WTC11 (cell line): ENCODE measurements at regions not wholly inside any gene's neighbourhood (a gene's known extent, or its start where the extent isn't known, plus 50 kb on each side); places are given as distances from the start of the nearest gene placed in this dataset.

ENCODE experiments used
- ATAC-seq: fragments of 200-7000 bp; cut with Tn5 transposase; 2 replicates; pipeline ENCODE4 v1.10.0; 2021; ENCODE audit warnings: mild to moderate bottlenecking, moderate library complexity
- CTCF ChIA-PET: fragments of 300-600 bp; sonication (Branson Sonifier 250); formaldehyde crosslinking; loops from one replicate; lab custom pipeline; 2021; ENCODE audit warnings: antibody characterized with exemption; lab: Charles Lee
- POLR2A ChIA-PET: fragments of 350-600 bp; sonication (Branson Sonifier 250); formaldehyde crosslinking; loops from one replicate; lab custom pipeline; 2021; ENCODE audit warnings: antibody characterized with exemption; lab: Charles Lee
- DNase-seq: peaks from one replicate; pipeline ENCODE4 v3.0.0; 2021; ENCODE audit warnings: low spot score
- H3K27ac Mint-ChIP-seq: 2 replicates; pipeline ENCODE4 v1.8.0; 2021; ENCODE audit warnings: mixed read lengths
- H3K27me3 Mint-ChIP-seq: 2 replicates; pipeline ENCODE4 v1.8.0; 2021; ENCODE audit warnings: low read depth, mild to moderate bottlenecking, moderate library complexity, mixed read lengths
- H3K36me3 Mint-ChIP-seq: 2 replicates; pipeline ENCODE4 v1.8.0; 2021; ENCODE audit warnings: mixed read lengths
- H3K4me1 Mint-ChIP-seq: 2 replicates; pipeline ENCODE4 v1.8.0; 2022; ENCODE audit warnings: mixed read lengths
- H3K4me3 Mint-ChIP-seq: 2 replicates; pipeline ENCODE4 v1.8.0; 2021; ENCODE audit warnings: mild to moderate bottlenecking, moderate library complexity, mixed read lengths
- H3K9me3 Mint-ChIP-seq: 2 replicates; pipeline ENCODE4 v1.8.0; 2021; ENCODE audit warnings: mixed read lengths
- FOXP1 ChIP-seq: sonication (generic); formaldehyde crosslinking; IDR thresholded peaks from 2 replicates; pipeline ENCODE4 v1.8.0; 2022; ENCODE audit warnings: missing genetic modification reagents, mild to moderate bottlenecking, moderate library complexity, borderline replicate concordance
- GTF2I ChIP-seq: fragments of 250-450 bp; sonication (Bioruptor Pico); conservative IDR thresholded peaks from 2 replicates; pipeline ENCODE4 v1.4.0; 2021; ENCODE audit warnings: mild to moderate bottlenecking
- NFYB ChIP-seq: sonication (generic); formaldehyde crosslinking; conservative IDR thresholded peaks from 2 replicates; pipeline ENCODE4 v1.8.0; 2022; ENCODE audit warnings: low read depth, missing genetic modification reagents
- NR3C1 ChIP-seq: sonication (generic); formaldehyde crosslinking; conservative IDR thresholded peaks from 2 replicates; pipeline ENCODE4 v1.8.1; 2023; ENCODE audit warnings: low read depth, mild to moderate bottlenecking, missing genetic modification reagents
- TCF7 ChIP-seq: sonication (generic); formaldehyde crosslinking; IDR thresholded peaks from 2 replicates; pipeline ENCODE4 v1.8.0; 2022; ENCODE audit warnings: mild to moderate bottlenecking, low read depth, missing genetic modification reagents, moderate library complexity
- ZBTB21 ChIP-seq: sonication (generic); formaldehyde crosslinking; IDR thresholded peaks from 2 replicates; pipeline ENCODE4 v1.8.1; 2023; ENCODE audit warnings: mild to moderate bottlenecking, missing genetic modification reagents, borderline replicate concordance
- ZNF121 ChIP-seq: sonication (generic); formaldehyde crosslinking; IDR thresholded peaks from 2 replicates; pipeline ENCODE4 v1.8.0; 2023; ENCODE audit warnings: missing genetic modification reagents
- ZNF671 ChIP-seq: fragments of 250-450 bp; sonication (Bioruptor Pico); IDR thresholded peaks from 2 replicates; pipeline ENCODE4 v1.8.0; 2021; ENCODE audit warnings: mild to moderate bottlenecking
- TF ChIP-seq, protein P1 (sequence below): sonication (generic); formaldehyde crosslinking; IDR thresholded peaks from 2 replicates; pipeline ENCODE4 v1.8.0; 2023; ENCODE audit warnings: mild to moderate bottlenecking, missing genetic modification reagents
- TF ChIP-seq, protein P2 (sequence below): fragments of 250-450 bp; sonication (Bioruptor Pico); IDR thresholded peaks from 2 replicates; pipeline ENCODE4 v1.9.0; 2021; ENCODE audit warnings: mild to moderate bottlenecking
- TF ChIP-seq, protein P3 (sequence below): sonication (generic); formaldehyde crosslinking; IDR thresholded peaks from 2 replicates; pipeline ENCODE4 v1.8.1; 2022; ENCODE audit warnings: mild to moderate bottlenecking, missing genetic modification reagents, moderate library complexity, borderline replicate concordance
- TF ChIP-seq, protein P4 (sequence below): sonication (generic); formaldehyde crosslinking; IDR thresholded peaks from 2 replicates; pipeline ENCODE4 v1.8.1; 2023; ENCODE audit warnings: mild to moderate bottlenecking, moderate library complexity, missing genetic modification reagents
- TF ChIP-seq, protein P5 (sequence below): fragments of 250-450 bp; sonication (Bioruptor Pico); IDR thresholded peaks from 2 replicates; pipeline ENCODE4 v1.9.0; 2021; ENCODE audit warnings: moderate library complexity, mild to moderate bottlenecking, inconsistent platforms, borderline replicate concordance
- TF ChIP-seq, protein P6 (sequence below): sonication (generic); formaldehyde crosslinking; IDR thresholded peaks from 2 replicates; pipeline ENCODE4 v1.8.0; 2022; ENCODE audit warnings: mild to moderate bottlenecking, missing genetic modification reagents
- TF ChIP-seq, protein P7 (sequence below): sonication (generic); formaldehyde crosslinking; IDR thresholded peaks from 2 replicates; pipeline ENCODE4 v1.8.1; 2023; ENCODE audit warnings: mild to moderate bottlenecking, missing genetic modification reagents, moderate library complexity
- TF ChIP-seq, protein P8 (sequence below): fragments of 250-450 bp; sonication (Bioruptor Pico); conservative IDR thresholded peaks from 2 replicates; pipeline ENCODE4 v1.9.0; 2021; ENCODE audit warnings: mild to moderate bottlenecking
- TF ChIP-seq, protein P9 (sequence below): sonication (generic); formaldehyde crosslinking; IDR thresholded peaks from 2 replicates; pipeline ENCODE4 v1.8.0; 2022; ENCODE audit warnings: missing genetic modification reagents

DNA sequence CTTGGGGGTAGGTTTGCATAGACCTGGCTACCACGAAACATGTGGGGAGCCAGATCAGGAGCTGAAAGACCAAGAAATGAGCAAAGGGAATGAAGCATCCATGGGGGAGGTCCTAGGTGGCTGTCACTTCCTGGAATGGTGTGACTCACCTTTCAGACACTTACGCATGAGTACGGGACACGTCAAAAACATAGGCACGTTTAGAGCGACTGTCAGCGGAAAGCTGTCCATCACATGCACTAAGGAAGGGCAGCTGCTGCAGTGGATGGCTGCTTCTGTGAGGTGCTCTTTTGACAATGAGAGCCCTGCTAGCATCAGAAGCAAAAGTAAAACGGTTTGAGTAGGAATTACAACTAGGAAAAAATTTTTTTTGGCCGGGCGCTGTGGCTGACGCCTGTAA, 244.6 kb upstream of the CCDC54 start:
- ChIA-PET CTCF (no interaction called here), POLR2A (no interaction called here)
- peaks cover 13% of the 10 kb centered on the region for H3K9me3 Mint-ChIP-seq
- TF ChIP-seq, protein P1, sequence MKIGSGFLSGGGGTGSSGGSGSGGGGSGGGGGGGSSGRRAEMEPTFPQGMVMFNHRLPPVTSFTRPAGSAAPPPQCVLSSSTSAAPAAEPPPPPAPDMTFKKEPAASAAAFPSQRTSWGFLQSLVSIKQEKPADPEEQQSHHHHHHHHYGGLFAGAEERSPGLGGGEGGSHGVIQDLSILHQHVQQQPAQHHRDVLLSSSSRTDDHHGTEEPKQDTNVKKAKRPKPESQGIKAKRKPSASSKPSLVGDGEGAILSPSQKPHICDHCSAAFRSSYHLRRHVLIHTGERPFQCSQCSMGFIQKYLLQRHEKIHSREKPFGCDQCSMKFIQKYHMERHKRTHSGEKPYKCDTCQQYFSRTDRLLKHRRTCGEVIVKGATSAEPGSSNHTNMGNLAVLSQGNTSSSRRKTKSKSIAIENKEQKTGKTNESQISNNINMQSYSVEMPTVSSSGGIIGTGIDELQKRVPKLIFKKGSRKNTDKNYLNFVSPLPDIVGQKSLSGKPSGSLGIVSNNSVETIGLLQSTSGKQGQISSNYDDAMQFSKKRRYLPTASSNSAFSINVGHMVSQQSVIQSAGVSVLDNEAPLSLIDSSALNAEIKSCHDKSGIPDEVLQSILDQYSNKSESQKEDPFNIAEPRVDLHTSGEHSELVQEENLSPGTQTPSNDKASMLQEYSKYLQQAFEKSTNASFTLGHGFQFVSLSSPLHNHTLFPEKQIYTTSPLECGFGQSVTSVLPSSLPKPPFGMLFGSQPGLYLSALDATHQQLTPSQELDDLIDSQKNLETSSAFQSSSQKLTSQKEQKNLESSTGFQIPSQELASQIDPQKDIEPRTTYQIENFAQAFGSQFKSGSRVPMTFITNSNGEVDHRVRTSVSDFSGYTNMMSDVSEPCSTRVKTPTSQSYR (CRISPR knock-in tag), result no peak
- TF ChIP-seq, protein P2, sequence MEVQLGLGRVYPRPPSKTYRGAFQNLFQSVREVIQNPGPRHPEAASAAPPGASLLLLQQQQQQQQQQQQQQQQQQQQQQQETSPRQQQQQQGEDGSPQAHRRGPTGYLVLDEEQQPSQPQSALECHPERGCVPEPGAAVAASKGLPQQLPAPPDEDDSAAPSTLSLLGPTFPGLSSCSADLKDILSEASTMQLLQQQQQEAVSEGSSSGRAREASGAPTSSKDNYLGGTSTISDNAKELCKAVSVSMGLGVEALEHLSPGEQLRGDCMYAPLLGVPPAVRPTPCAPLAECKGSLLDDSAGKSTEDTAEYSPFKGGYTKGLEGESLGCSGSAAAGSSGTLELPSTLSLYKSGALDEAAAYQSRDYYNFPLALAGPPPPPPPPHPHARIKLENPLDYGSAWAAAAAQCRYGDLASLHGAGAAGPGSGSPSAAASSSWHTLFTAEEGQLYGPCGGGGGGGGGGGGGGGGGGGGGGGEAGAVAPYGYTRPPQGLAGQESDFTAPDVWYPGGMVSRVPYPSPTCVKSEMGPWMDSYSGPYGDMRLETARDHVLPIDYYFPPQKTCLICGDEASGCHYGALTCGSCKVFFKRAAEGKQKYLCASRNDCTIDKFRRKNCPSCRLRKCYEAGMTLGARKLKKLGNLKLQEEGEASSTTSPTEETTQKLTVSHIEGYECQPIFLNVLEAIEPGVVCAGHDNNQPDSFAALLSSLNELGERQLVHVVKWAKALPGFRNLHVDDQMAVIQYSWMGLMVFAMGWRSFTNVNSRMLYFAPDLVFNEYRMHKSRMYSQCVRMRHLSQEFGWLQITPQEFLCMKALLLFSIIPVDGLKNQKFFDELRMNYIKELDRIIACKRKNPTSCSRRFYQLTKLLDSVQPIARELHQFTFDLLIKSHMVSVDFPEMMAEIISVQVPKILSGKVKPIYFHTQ (CRISPR knock-in tag), result no peak
- no peak for TF ChIP-seq TCF7 (CRISPR knock-in tag)
- TF ChIP-seq GTF2I (CRISPR knock-in tag), result no peak
- TF ChIP-seq, protein P3, sequence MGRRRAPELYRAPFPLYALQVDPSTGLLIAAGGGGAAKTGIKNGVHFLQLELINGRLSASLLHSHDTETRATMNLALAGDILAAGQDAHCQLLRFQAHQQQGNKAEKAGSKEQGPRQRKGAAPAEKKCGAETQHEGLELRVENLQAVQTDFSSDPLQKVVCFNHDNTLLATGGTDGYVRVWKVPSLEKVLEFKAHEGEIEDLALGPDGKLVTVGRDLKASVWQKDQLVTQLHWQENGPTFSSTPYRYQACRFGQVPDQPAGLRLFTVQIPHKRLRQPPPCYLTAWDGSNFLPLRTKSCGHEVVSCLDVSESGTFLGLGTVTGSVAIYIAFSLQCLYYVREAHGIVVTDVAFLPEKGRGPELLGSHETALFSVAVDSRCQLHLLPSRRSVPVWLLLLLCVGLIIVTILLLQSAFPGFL (CRISPR knock-in tag), result no peak
- TF ChIP-seq, protein P4, sequence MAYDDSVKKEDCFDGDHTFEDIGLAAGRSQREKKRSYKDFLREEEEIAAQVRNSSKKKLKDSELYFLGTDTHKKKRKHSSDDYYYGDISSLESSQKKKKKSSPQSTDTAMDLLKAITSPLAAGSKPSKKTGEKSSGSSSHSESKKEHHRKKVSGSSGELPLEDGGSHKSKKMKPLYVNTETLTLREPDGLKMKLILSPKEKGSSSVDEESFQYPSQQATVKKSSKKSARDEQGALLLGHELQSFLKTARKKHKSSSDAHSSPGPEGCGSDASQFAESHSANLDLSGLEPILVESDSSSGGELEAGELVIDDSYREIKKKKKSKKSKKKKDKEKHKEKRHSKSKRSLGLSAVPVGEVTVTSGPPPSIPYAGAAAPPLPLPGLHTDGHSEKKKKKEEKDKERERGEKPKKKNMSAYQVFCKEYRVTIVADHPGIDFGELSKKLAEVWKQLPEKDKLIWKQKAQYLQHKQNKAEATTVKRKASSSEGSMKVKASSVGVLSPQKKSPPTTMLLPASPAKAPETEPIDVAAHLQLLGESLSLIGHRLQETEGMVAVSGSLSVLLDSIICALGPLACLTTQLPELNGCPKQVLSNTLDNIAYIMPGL (CRISPR knock-in tag), result no peak
- no peak for TF ChIP-seq NR3C1 (CRISPR knock-in tag)
- TF ChIP-seq, protein P5, sequence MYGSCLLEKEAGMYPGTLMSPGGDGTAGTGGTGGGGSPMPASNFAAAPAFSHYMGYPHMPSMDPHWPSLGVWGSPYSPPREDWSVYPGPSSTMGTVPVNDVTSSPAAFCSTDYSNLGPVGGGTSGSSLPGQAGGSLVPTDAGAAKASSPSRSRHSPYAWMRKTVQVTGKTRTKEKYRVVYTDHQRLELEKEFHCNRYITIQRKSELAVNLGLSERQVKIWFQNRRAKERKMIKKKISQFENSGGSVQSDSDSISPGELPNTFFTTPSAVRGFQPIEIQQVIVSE (CRISPR knock-in tag), result no peak
- TF ChIP-seq, all 79 proteins: peak for 0
- no peak overlapping the region for H3K4me3 Mint-ChIP-seq
- no peaks in the 10 kb centered on the region for H3K27me3 Mint-ChIP-seq
- DNase-seq (no peak), ATAC-seq (no peak)
- no peaks in the 10 kb centered on the region for H3K4me1 Mint-ChIP-seq
- H3K36me3 Mint-ChIP-seq, result no peaks in the 10 kb centered on the region
- H3K27ac Mint-ChIP-seq, result no peak overlapping the region

DNA sequence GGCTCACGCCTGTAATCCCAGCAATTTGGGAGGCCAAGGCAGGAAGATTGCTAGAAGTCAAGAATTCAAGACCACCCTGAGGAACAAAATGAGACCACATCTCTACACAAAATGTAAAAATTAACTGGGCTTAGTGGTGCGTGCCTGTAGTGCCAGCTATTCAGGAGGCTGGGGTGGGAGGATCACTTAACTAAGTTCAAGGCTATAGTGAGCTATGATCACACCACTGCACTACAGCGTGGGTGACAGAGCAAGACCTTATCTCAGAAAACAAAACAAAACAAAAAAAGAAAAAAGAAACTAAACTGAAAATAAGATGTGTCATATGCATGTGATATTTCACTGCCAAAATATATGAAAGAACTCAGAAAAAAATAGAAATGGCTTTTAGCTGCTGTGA, 243.3 kb upstream of the CCDC54 start:
- no peak overlapping the region for H3K4me3 Mint-ChIP-seq
- ChIA-PET CTCF (no interaction called here), POLR2A (no interaction called here)
- ATAC-seq, result no peak
- H3K9me3 Mint-ChIP-seq, result peaks cover 8% of the 10 kb centered on the region; the same call in 1 of the 2 replicates
- no peak overlapping the region for H3K27ac Mint-ChIP-seq
- no peaks in the 10 kb centered on the region for H3K27me3 Mint-ChIP-seq
- H3K4me1 Mint-ChIP-seq, result no peaks in the 10 kb centered on the region
- no peak for DNase-seq
- H3K36me3 Mint-ChIP-seq, result no peaks in the 10 kb centered on the region
- TF ChIP-seq, protein P6, sequence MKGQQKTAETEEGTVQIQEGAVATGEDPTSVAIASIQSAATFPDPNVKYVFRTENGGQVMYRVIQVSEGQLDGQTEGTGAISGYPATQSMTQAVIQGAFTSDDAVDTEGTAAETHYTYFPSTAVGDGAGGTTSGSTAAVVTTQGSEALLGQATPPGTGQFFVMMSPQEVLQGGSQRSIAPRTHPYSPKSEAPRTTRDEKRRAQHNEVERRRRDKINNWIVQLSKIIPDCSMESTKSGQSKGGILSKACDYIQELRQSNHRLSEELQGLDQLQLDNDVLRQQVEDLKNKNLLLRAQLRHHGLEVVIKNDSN (CRISPR knock-in tag), result no peak
- TF ChIP-seq, protein P7, sequence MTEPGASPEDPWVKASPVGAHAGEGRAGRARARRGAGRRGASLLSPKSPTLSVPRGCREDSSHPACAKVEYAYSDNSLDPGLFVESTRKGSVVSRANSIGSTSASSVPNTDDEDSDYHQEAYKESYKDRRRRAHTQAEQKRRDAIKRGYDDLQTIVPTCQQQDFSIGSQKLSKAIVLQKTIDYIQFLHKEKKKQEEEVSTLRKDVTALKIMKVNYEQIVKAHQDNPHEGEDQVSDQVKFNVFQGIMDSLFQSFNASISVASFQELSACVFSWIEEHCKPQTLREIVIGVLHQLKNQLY (CRISPR knock-in tag), result no peak
- TF ChIP-seq NFYB (CRISPR knock-in tag) (no peak), NR3C1 (CRISPR knock-in tag) (no peak), FOXP1 (CRISPR knock-in tag) (no peak), ZBTB21 (CRISPR knock-in tag) (no peak), ZNF671 (CRISPR knock-in tag) (no peak), ZNF121 (CRISPR knock-in tag) (no peak)
- TF ChIP-seq, protein P8, sequence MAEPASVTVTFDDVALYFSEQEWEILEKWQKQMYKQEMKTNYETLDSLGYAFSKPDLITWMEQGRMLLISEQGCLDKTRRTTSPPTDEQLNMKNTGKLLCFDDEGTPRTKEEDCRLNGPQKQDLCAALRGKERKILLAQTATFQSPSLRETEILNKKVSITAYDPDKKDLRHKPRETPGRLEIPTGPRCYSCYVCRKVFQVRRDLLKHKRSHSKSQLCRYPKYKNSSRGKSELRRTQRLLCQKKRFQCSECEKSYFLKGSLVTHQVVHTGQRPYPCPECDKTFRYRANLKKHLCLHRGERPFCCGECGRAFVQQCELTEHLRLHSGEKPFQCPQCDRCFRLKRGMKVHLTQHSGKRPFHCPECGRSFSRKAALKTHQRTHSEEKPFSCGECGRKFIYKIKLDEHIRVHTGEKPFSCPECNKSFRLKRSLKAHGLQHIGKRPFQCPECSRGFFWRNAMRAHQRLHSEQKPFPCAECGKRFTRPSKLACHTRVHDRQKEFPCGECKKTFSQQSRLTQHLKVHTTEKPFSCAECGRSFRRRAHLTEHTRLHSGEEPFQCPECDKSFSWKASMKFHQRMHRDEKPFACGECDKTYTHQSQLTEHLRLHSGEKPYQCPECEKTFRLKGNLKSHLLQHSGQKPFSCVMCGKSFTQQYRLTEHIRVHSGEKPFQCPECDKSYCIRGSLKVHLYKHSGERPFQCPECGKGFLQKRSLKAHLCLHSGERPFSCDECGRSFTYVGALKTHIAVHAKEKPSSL (CRISPR knock-in tag), result no peak
- TF ChIP-seq, protein P9, sequence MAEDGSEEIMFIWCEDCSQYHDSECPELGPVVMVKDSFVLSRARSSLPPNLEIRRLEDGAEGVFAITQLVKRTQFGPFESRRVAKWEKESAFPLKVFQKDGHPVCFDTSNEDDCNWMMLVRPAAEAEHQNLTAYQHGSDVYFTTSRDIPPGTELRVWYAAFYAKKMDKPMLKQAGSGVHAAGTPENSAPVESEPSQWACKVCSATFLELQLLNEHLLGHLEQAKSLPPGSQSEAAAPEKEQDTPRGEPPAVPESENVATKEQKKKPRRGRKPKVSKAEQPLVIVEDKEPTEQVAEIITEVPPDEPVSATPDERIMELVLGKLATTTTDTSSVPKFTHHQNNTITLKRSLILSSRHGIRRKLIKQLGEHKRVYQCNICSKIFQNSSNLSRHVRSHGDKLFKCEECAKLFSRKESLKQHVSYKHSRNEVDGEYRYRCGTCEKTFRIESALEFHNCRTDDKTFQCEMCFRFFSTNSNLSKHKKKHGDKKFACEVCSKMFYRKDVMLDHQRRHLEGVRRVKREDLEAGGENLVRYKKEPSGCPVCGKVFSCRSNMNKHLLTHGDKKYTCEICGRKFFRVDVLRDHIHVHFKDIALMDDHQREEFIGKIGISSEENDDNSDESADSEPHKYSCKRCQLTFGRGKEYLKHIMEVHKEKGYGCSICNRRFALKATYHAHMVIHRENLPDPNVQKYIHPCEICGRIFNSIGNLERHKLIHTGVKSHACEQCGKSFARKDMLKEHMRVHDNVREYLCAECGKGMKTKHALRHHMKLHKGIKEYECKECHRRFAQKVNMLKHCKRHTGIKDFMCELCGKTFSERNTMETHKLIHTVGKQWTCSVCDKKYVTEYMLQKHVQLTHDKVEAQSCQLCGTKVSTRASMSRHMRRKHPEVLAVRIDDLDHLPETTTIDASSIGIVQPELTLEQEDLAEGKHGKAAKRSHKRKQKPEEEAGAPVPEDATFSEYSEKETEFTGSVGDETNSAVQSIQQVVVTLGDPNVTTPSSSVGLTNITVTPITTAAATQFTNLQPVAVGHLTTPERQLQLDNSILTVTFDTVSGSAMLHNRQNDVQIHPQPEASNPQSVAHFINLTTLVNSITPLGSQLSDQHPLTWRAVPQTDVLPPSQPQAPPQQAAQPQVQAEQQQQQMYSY, result no peak
